Small intestine (tissue), 7 donors: ENCODE measurements at regions not wholly inside any gene's neighbourhood (a gene's known extent, or its start where the extent isn't known, plus 50 kb on each side); places are given as distances from the start of the nearest gene placed in this dataset.
"Not testable (repeated sequence)": the region's sequence is repeated elsewhere in the genome, so short reads cannot be mapped to it uniquely, and the experiment has no call there.

ENCODE experiments used
- DNase-seq, 2 donors: peaks; one replicate each; pipeline versions ENCODE4 v3.0.0 to v3.0.0-alpha.2; 2013
- FAIRE-seq: peaks from 2 replicates; lab custom pipeline; 2012; peaks lifted over from hg19 to GRCh38; lab: Jason Lieb, UNC
- H3K27ac ChIP-seq, 3 donors: one replicate each; pipeline ENCODE4 v1.5.1; 2013; ENCODE audit warnings: low read length in 2 of 3, mild to moderate bottlenecking in 2 of 3, control low read depth in 1 of 3, inconsistent platforms in 1 of 3, low read depth in 1 of 3, moderate library complexity in 1 of 3
- H3K27me3 ChIP-seq, 3 donors: one replicate each; pipeline ENCODE4 v1.6.1; 2013; ENCODE audit warnings: low read length in 3 of 3, inconsistent platforms in 1 of 3; ENCODE audit not compliant: control insufficient read depth in 3 of 3, insufficient read depth in 3 of 3
- H3K36me3 ChIP-seq, 3 donors: one replicate each; pipeline ENCODE4 v1.6.1; 2013; ENCODE audit warnings: low read length in 3 of 3, inconsistent platforms in 1 of 3, low read depth in 1 of 3, mild to moderate bottlenecking in 1 of 3, moderate library complexity in 1 of 3; ENCODE audit not compliant: control insufficient read depth in 3 of 3, insufficient read depth in 2 of 3
- H3K4me1 ChIP-seq, 3 donors: one replicate each; pipeline ENCODE4 v1.6.1; 2013; ENCODE audit warnings: low read length in 2 of 3, inconsistent platforms in 1 of 3, low read depth in 1 of 3, mild to moderate bottlenecking in 1 of 3, moderate library complexity in 1 of 3; ENCODE audit not compliant: control insufficient read depth in 3 of 3, insufficient read depth in 2 of 3
- H3K4me3 ChIP-seq, 3 donors: one replicate each; pipeline ENCODE4 v1.5.1; 2013; ENCODE audit warnings: low read length in 3 of 3, control low read depth in 1 of 3, inconsistent platforms in 1 of 3, low read depth in 1 of 3, mild to moderate bottlenecking in 1 of 3, moderate library complexity in 1 of 3
- H3K9me3 ChIP-seq, 2 donors: one replicate each; pipeline ENCODE4 v1.6.1; 2013; ENCODE audit warnings: low read depth in 1 of 2, low read length in 1 of 2; ENCODE audit not compliant: control insufficient read depth in 2 of 2, insufficient read depth in 1 of 2
- WGBS, 3 donors: extraction: QIAGEN DNeasy Blood & Tissue Kit; methylation state at CpG; one replicate each; pipeline ENCODE4 v1.1.7; 2013; 5-methylcytosine and 5-hydroxymethylcytosine counted together
- donor health status: healthy with polysubstance abuse.
- donor health status: control.
- donor health status: control.
- donor health status: Bipolar disorder and iron deficiency.
- donor health status: healthy.

DNA sequence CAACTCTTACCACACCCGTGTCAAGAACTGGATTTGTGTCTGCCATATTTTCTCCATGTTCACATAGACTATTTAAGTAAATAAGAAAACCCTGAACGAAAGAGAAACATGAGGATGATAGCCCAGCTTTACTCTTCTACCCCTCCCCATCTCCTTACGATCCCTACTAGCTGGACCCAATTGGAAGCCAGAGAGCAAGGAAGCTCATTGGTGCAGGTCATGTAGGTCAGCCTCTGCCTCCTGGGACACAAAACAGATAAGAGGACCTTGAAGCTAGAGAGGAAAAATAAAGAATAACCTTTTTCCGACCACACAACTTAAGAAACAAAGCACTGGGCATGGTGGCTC is 124.6 kb upstream of the ATF7IP start:
- Histone ChIP-seq H3K27ac (no peak overlapping the region), H3K4me3 (no peak overlapping the region), H3K9me3 (peaks cover 0 to 51% of the 10 kb centered on the region in 2 donors), H3K27me3 (no peaks in the 10 kb centered on the region), H3K36me3 (no peaks in the 10 kb centered on the region), H3K4me1 (peaks cover 0 to 4% (median 0%) of the 10 kb centered on the region in 3 donors)
- DNase-seq, result no peak
- 65 to 71% (median 68%) methylated on average over 4 of the region's 4 CpGs for WGBS, 3 donors
- no peak for FAIRE-seq

DNA sequence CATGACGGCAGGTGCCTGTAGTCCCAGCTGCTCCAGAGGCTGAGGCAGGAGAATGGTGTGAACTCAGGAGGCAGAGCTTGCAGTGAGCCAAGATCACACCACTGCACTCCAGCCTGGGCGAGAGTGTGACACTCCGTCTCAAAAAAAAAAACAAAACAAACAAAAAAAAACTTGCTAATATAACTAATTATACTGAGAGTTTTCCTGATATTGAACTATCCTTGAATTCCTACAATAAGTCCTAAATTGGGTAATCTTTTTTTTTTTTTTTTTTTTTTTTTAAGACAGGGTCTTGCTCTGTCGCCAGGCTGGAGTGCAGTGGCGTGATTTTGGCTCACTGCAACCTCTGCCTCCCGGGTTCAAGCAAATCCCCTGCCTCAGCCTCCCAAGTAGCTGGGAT is 122.7 kb upstream of the ATF7IP start:
- H3K27me3 ChIP-seq, DNase-seq, FAIRE-seq, H3K4me3 ChIP-seq, H3K27ac ChIP-seq, H3K36me3 ChIP-seq, H3K4me1 ChIP-seq: not testable (repeated sequence)
- 93 to 97% (median 96%) methylated on average over 6 of the region's 6 CpGs for WGBS, 3 donors
- H3K9me3 ChIP-seq, result peaks cover 0 to 38% of the 10 kb centered on the region in 2 donors

DNA sequence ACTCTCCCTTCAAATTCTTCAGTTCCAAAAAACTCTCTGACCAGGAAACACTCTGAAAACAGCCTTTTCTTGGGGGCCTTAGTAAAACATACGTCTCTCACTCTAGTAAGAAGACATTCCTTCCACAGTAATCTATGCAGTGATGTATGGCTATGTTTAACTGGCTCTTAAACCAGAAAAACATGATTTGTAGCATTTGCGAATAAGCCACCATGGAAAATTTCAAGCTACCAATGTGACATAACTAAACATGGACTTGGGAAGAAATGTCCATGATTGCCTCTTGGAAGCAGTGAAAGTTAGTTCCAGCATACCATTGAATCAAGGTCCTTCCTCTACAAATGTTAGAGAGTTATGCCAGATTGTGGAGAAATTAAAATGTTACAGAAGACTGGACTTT is 121.5 kb upstream of the ATF7IP start:
- Histone ChIP-seq H3K36me3 (no peaks in the 10 kb centered on the region), H3K27ac (no peak overlapping the region), H3K9me3 (peaks cover 0 to 34% of the 10 kb centered on the region in 2 donors), H3K27me3 (no peaks in the 10 kb centered on the region), H3K4me1 (peaks cover 0 to 4% (median 0%) of the 10 kb centered on the region in 3 donors), H3K4me3 (no peak overlapping the region)
- FAIRE-seq (no peak), DNase-seq (no peak)
- WGBS, 3 donors, result 95 to 98% (median 97%) methylated on average over 2 of the region's 2 CpGs

DNA sequence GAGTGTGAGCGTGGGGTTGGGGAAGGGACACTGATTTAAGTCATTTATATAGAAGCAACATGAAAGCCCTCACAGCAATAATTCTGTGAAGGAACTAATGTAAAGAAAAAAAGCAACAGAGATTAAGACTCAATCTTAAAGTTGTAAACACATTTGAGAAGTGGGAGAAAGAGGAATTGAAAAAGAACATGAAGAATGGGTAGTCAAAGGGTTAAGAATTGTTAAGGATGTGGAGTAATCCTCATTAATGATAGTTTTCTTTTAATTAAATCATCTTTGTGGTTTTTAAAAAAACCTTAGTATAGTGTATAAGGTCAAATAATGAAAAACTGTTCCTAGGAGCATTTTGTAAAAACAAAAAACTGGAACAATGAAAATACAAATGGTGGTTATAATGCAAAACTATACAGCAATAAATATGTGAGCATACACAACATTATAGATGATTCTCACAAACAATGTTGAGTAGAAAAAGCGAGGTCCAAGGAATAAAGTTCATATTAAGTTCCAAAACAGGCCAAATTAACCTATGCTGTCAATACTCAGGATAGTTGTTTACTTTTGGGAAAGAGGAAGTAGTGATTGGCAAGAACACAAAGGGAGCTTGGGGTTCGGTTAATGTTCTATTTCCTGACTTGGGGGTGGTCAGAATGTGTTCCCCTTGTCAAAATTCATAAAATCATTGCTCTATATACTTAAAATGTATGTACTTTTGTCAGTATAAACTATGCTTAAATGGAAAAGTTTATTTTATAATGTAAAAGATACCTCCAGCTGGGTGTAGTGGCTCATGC is 120.4 kb upstream of the ATF7IP start:
- FAIRE-seq (no peak), DNase-seq (no peak)
- Histone ChIP-seq H3K27me3 (no peaks in the 10 kb centered on the region), H3K4me1 (no peaks in the 10 kb centered on the region), H3K27ac (no peak overlapping the region), H3K4me3 (no peak overlapping the region), H3K36me3 (no peaks in the 10 kb centered on the region), H3K9me3 (peaks cover 0 to 31% of the 10 kb centered on the region in 2 donors)
- WGBS, 3 donors, result 53 to 54% (median 54%) methylated on average over 3 of the region's 3 CpGs

DNA sequence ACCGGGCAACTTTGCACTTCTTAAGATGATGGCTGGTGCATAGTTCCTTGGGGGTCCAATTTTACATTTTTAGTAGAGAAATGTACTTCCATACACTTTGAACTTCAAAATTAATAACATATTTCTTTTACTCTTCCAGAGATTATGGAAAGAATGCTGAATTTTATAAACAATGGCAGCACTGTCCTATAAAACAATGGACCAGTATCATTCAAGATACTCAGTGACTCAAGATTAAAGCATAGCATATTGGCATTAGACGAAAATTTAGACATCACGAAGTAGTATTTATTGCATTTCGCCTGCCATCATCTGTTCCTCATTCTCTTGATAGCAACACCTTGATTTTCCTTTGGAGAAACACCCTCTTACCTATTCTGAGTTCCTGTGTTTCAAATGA is 118.3 kb upstream of the ATF7IP start:
- WGBS, 3 donors, result 94 to 97% (median 96%) methylated on average over 4 of the region's 4 CpGs

DNA sequence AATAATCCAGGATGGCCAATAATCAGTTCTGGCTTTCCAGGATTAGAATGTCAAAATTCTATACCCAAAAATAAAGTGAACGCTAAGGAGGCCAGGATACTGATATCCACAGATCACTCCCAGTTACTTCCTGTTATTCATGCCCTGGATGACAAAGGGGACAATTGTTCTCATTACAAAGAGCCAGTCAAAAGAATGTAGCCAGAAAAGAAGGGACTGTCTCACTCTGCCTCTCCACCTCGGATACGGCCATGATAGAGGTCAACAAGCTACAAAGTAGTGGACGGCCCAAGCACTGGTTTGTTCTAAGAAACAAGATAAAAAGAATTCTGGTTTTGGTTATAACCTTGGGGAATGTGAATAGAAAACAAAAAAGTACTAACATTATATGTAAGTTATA is 116.1 kb upstream of the ATF7IP start:
- Histone ChIP-seq H3K36me3 (no peaks in the 10 kb centered on the region), H3K27ac (peak overlapping the region in 1 of 3 donors; percentile 62), H3K27me3 (no peaks in the 10 kb centered on the region), H3K4me3 (no peak overlapping the region), H3K9me3 (peaks cover 0 to 14% of the 10 kb centered on the region in 2 donors), H3K4me1 (no peaks in the 10 kb centered on the region)
- DNase-seq (no peak), FAIRE-seq (no peak)
- 25 to 62% (median 48%) methylated on average over 4 of the region's 4 CpGs for WGBS, 3 donors

More for the DNA sequence above, 118.3 kb upstream of the ATF7IP start:
- Histone ChIP-seq H3K4me1 (no peaks in the 10 kb centered on the region), H3K36me3 (no peaks in the 10 kb centered on the region), H3K4me3 (no peak overlapping the region), H3K27ac (no peak overlapping the region), H3K27me3 (no peaks in the 10 kb centered on the region), H3K9me3 (peaks cover 0 to 33% of the 10 kb centered on the region in 2 donors)
- DNase-seq, result no peak
- FAIRE-seq, result no peak

DNA sequence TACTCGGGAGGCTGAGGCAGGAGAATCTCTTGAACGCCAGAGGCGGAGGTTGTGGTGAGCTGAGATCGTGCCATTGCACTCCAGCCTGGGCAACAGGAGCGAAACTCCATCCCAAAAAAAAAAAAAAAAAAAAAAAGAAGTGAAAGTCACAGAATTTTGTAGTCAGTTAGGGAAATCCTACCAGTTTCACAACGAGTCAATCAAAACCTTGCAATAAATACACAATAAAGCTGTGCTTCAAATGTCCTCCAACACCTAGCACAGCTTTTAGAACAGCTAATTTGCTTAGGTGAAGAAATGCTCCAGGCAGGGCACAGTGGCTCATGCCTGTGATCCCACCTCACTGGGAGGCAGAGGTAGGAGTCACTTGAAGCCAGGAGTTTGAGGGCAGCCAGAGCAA is 112.8 kb upstream of the ATF7IP start:
- Histone ChIP-seq H3K36me3 (no peaks in the 10 kb centered on the region), H3K27ac (no peak overlapping the region), H3K27me3 (no peaks in the 10 kb centered on the region), H3K4me3 (no peak overlapping the region), H3K4me1 (peaks cover 0 to 7% (median 5%) of the 10 kb centered on the region in 3 donors), H3K9me3 (peaks cover 0 to 20% of the 10 kb centered on the region in 2 donors)
- WGBS, 3 donors, result 79 to 96% (median 83%) methylated on average over 4 to 6 of the region's 6 CpGs
- no peak for FAIRE-seq
- DNase-seq, result no peak

DNA sequence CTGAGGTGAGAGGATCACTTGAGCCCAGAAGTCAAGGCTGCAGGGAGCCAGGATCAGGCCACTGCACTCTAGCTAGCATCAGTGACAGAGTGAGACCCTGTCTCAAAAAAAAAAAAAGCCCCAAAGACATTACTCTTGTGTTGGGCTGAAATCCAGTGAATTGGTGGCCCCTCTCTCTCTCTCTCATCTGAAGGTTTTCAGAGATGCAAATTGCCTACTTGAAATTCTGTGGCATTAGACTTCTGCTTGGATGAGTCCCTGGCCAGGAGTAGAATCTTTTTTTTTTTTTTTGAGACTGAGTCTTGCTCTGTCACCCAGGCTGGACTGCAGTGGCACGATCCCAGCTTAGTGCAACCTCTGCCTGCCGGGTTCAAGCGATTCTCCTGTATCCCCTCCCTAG is 112.0 kb upstream of the ATF7IP start:
- Histone ChIP-seq H3K27me3 (no peaks in the 10 kb centered on the region), H3K9me3 (peaks cover 0 to 28% of the 10 kb centered on the region in 2 donors), H3K27ac (no peak overlapping the region), H3K4me1 (peaks cover 2 to 15% (median 12%) of the 10 kb centered on the region in 3 donors), H3K4me3 (no peak overlapping the region), H3K36me3 (no peaks in the 10 kb centered on the region)
- DNase-seq (no peak), FAIRE-seq (no peak)
- WGBS, 3 donors, result 93 to 96% (median 95%) methylated on average over 3 of the region's 3 CpGs
